ENCODE measurements at regions not wholly inside any gene's neighbourhood (a gene's known extent, or its start where the extent isn't known, plus 50 kb on each side); places are given as distances from the start of the nearest gene placed in this dataset.
A peak's percentile ranks its signal among the peaks of the same experiment; 100 is the strongest.
"Not testable (repeated sequence)": the region's sequence is repeated elsewhere in the genome, so short reads cannot be mapped to it uniquely, and the experiment has no call there.

- no peak for DNase-seq
- TF ChIP-seq, protein P1, sequence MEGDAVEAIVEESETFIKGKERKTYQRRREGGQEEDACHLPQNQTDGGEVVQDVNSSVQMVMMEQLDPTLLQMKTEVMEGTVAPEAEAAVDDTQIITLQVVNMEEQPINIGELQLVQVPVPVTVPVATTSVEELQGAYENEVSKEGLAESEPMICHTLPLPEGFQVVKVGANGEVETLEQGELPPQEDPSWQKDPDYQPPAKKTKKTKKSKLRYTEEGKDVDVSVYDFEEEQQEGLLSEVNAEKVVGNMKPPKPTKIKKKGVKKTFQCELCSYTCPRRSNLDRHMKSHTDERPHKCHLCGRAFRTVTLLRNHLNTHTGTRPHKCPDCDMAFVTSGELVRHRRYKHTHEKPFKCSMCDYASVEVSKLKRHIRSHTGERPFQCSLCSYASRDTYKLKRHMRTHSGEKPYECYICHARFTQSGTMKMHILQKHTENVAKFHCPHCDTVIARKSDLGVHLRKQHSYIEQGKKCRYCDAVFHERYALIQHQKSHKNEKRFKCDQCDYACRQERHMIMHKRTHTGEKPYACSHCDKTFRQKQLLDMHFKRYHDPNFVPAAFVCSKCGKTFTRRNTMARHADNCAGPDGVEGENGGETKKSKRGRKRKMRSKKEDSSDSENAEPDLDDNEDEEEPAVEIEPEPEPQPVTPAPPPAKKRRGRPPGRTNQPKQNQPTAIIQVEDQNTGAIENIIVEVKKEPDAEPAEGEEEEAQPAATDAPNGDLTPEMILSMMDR (IDR thresholded peaks at IDR 0.05): no peak
- no peaks in the 10 kb centered on the region for H3K27me3 Mint-ChIP-seq (ENCODE audit: low read depth, poor library complexity)
- peaks cover 2% of the 10 kb centered on the region for H3K9me3 Mint-ChIP-seq
- no peak overlapping the region for H3K4me3 Mint-ChIP-seq
- H3K27ac Mint-ChIP-seq: no peak overlapping the region
- no peaks in the 10 kb centered on the region for H3K36me3 Mint-ChIP-seq (ENCODE audit: low read depth)
- peaks cover 6% of the 10 kb centered on the region for H3K4me1 Mint-ChIP-seq
Measured at GRCh38 chr2:67158718-67159117, 238.4 kb upstream of the ETAA1 start.

DNA sequence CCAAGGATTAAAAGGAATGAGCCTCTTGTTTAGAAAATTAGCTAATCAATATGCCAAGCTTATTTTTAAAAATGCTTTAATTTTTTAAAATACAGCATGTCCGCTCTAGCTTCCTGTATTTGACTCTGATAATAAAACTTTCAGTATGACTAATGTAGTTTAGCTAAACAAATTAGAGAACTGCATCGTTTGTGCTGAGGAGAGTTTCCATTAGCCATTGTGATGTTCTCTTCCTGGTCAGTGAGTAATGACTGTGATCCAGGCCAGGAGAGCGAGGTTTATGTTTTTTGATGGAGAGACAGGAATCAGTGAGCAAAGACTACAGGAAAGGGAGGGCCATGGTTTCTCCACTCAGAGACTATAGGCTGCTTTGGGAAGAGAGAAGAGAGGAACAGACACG is 237.2 kb upstream of the ETAA1 start:
- no peaks in the 10 kb centered on the region for H3K27me3 Mint-ChIP-seq (ENCODE audit: low read depth, poor library complexity)
- H3K9me3 Mint-ChIP-seq: no peaks in the 10 kb centered on the region
- DNase-seq: no peak

GRCh38 chr2:67164771-67165522 is 232.2 kb upstream of the ETAA1 start:
- H3K27ac Mint-ChIP-seq: no peak overlapping the region
- H3K9me3 Mint-ChIP-seq: no peaks in the 10 kb centered on the region

More for the DNA sequence above, 237.2 kb upstream of the ETAA1 start:
- H3K4me3 Mint-ChIP-seq: no peak overlapping the region
- H3K4me1 Mint-ChIP-seq: peaks cover 7% of the 10 kb centered on the region
- TF ChIP-seq, protein P1 (IDR thresholded peaks at IDR 0.05): no peak
- no peak overlapping the region for H3K27ac Mint-ChIP-seq
- H3K36me3 Mint-ChIP-seq (ENCODE audit: low read depth): no peaks in the 10 kb centered on the region

GRCh38 chr2:67165523-67165990 is 231.6 kb upstream of the ETAA1 start:
- Mint-ChIP-seq H3K4me3 (no peak overlapping the region), H3K27ac (no peak overlapping the region), H3K9me3 (no peaks in the 10 kb centered on the region), H3K36me3 (ENCODE audit: low read depth) (no peaks in the 10 kb centered on the region), H3K27me3 (ENCODE audit: low read depth, poor library complexity) (peaks cover 4% of the 10 kb centered on the region), H3K4me1 (peaks cover 6% of the 10 kb centered on the region)
- TF ChIP-seq, protein P1 (IDR thresholded peaks at IDR 0.05): no peak
- no peak for DNase-seq

More at GRCh38 chr2:67164771-67165522, 232.2 kb upstream of the ETAA1 start:
- H3K36me3 Mint-ChIP-seq (ENCODE audit: low read depth): no peaks in the 10 kb centered on the region
- no peak overlapping the region for H3K4me3 Mint-ChIP-seq
- TF ChIP-seq, protein P1 (IDR thresholded peaks at IDR 0.05): no peak
- no peak for DNase-seq
- H3K4me1 Mint-ChIP-seq: peaks cover 9% of the 10 kb centered on the region
- H3K27me3 Mint-ChIP-seq (ENCODE audit: low read depth, poor library complexity): peaks cover 4% of the 10 kb centered on the region

- not testable (repeated sequence) for H3K36me3 Mint-ChIP-seq (ENCODE audit: low read depth); H3K27me3 Mint-ChIP-seq (ENCODE audit: low read depth, poor library complexity); H3K4me1 Mint-ChIP-seq; H3K9me3 Mint-ChIP-seq; H3K4me3 Mint-ChIP-seq; H3K27ac Mint-ChIP-seq; DNase-seq
Measured at GRCh38 chr2:67166511-67166910, 230.6 kb upstream of the ETAA1 start.

DNA sequence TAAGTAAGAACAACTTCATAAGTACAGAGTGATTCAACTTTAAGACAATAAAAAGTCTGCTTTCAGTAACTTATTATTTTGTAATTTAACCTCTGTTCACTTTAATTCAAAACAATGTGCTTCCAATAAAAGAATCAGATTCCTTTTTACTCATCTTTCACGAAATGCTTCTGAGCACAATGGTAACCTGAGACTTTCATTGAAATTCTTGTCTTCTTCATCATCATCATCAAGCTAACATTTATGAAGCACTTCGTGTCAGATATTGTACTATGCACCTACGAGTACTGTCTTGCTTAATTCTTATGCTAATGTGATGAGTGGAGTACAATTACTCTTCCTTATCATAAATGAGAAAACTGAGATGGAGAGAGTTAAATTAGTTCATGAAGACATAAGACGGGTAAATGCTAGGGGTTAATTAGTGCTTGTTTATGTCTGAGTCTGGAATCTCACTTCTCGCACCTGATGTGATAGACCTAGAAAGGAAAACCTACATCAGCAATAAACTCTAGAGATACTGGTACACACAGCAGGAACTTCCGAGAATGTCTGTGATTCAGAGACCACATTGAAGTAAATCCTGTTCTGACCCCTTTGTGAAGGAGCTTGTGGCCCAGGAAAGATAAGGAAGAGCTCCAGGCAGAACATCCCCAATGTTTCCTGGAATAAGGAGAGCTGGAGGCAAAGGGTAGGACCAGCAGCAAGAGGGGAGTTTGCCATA is 227.6 kb upstream of the ETAA1 start:
- TF ChIP-seq, protein P1 (IDR thresholded peaks at IDR 0.05): no peak
- Mint-ChIP-seq H3K9me3 (no peaks in the 10 kb centered on the region), H3K36me3 (ENCODE audit: low read depth) (no peaks in the 10 kb centered on the region), H3K4me1 (peaks cover 6% of the 10 kb centered on the region), H3K27ac (peak overlapping the region; percentile 10), H3K27me3 (ENCODE audit: low read depth, poor library complexity) (peaks cover 4% of the 10 kb centered on the region), H3K4me3 (no peak overlapping the region)
- DNase-seq: no peak

Data from nephron progenitor cell (in vitro differentiated cells).